H9 (cell line): ENCODE measurements at regions not wholly inside any gene's neighbourhood (a gene's known extent, or its start where the extent isn't known, plus 50 kb on each side); places are given as distances from the start of the nearest gene placed in this dataset.

Source experiments
- DNase-seq: peaks from one replicate; pipeline ENCODE4 v3.0.0-alpha.2; 2017
- H2AFZ ChIP-seq: one replicate; pipeline ENCODE4 v1.6.1; 2013; ENCODE audit warnings: mild to moderate bottlenecking, low read length, control low read depth, moderate library complexity
- H2AK5ac ChIP-seq: 2 replicates; pipeline ENCODE4 v1.6.1; 2013; ENCODE audit warnings: low read length, control low read depth, mixed read lengths; ENCODE audit not compliant: insufficient read length
- H2BK120ac ChIP-seq: one replicate; pipeline ENCODE4 v1.6.1; 2013; ENCODE audit warnings: low read depth, mild to moderate bottlenecking, low read length, control low read depth, inconsistent platforms; ENCODE audit not compliant: poor library complexity, severe bottlenecking
- H2BK12ac ChIP-seq: 2 replicates; pipeline ENCODE4 v1.6.1; 2013; ENCODE audit warnings: low read length, control low read depth, mixed read lengths, low read depth; ENCODE audit not compliant: insufficient read length
- H2BK15ac ChIP-seq: 2 replicates; pipeline ENCODE4 v1.6.1; 2013; ENCODE audit warnings: low read depth, low read length, control low read depth
- H2BK20ac ChIP-seq: one replicate; pipeline ENCODE4 v1.6.1; 2013; ENCODE audit warnings: low read depth, mild to moderate bottlenecking, low read length, control low read depth, inconsistent platforms; ENCODE audit not compliant: poor library complexity, severe bottlenecking
- H2BK5ac ChIP-seq: 2 replicates; pipeline ENCODE4 v1.6.1; 2013; ENCODE audit warnings: low read length, control low read depth, mixed read lengths; ENCODE audit not compliant: insufficient read length
- H3K14ac ChIP-seq: 2 replicates; pipeline ENCODE4 v1.6.1; 2013; ENCODE audit warnings: low read length, control low read depth; ENCODE audit not compliant: insufficient read depth
- H3K18ac ChIP-seq: 2 replicates; pipeline ENCODE4 v1.6.1; 2013; ENCODE audit warnings: low read depth, mild to moderate bottlenecking, mixed read lengths, low read length, control low read depth; ENCODE audit not compliant: insufficient read length
- H3K23ac ChIP-seq: 2 replicates; pipeline ENCODE4 v1.6.1; 2013; ENCODE audit warnings: low read length, control low read depth, mixed read lengths, low read depth; ENCODE audit not compliant: insufficient read length
- H3K23me2 ChIP-seq: 2 replicates; pipeline ENCODE4 v1.6.1; 2013; ENCODE audit warnings: low read depth, mild to moderate bottlenecking, mixed read lengths, low read length, control low read depth; ENCODE audit not compliant: insufficient read length, poor library complexity, severe bottlenecking
- H3K27ac ChIP-seq: 2 replicates; pipeline ENCODE4 v1.5.1; 2013; ENCODE audit warnings: low read length, control low read depth, mixed read lengths, low read depth; ENCODE audit not compliant: insufficient read length
- H3K27me3 ChIP-seq: 2 replicates; pipeline ENCODE4 v1.6.1; 2013; ENCODE audit warnings: low read length, control low read depth, inconsistent platforms; ENCODE audit not compliant: insufficient read depth
- H3K4ac ChIP-seq: 2 replicates; pipeline ENCODE4 v1.6.1; 2013; ENCODE audit warnings: low read depth, mild to moderate bottlenecking, control low read depth, inconsistent platforms, low read length, moderate library complexity
- H3K4me1 ChIP-seq: 2 replicates; pipeline ENCODE4 v1.6.1; 2013; ENCODE audit warnings: low read length, control low read depth, inconsistent platforms; ENCODE audit not compliant: insufficient read depth
- H3K4me2 ChIP-seq: 2 replicates; pipeline ENCODE4 v1.6.1; 2013; ENCODE audit warnings: low read length, control low read depth, mixed read lengths; ENCODE audit not compliant: insufficient read length, insufficient read depth
- H3K56ac ChIP-seq: 2 replicates; pipeline ENCODE4 v1.6.1; 2013; ENCODE audit warnings: low read depth, mild to moderate bottlenecking, mixed read lengths, low read length, control low read depth; ENCODE audit not compliant: insufficient read length
- H3K79me1 ChIP-seq: 2 replicates; pipeline ENCODE4 v1.6.1; 2013; ENCODE audit warnings: low read depth, mild to moderate bottlenecking, moderate library complexity, low read length, control low read depth, inconsistent platforms; ENCODE audit not compliant: insufficient read depth, poor library complexity, severe bottlenecking
- H3K79me2 ChIP-seq: 2 replicates; pipeline ENCODE4 v1.6.1; 2013; ENCODE audit warnings: low read length, control low read depth, inconsistent platforms; ENCODE audit not compliant: insufficient read depth
- H3K9ac ChIP-seq: 2 replicates; pipeline ENCODE4 v1.6.1; 2013; ENCODE audit warnings: low read length, control low read depth, mixed read lengths; ENCODE audit not compliant: insufficient read length; ENCODE audit errors: extremely low read depth
- H3K9me3 ChIP-seq: one replicate; pipeline ENCODE4 v1.6.1; 2013; ENCODE audit warnings: low read depth, low read length, inconsistent platforms; ENCODE audit not compliant: control insufficient read depth
- H3T11ph ChIP-seq: one replicate; pipeline ENCODE4 v1.6.1; 2013; ENCODE audit warnings: mild to moderate bottlenecking, low read length, control low read depth, inconsistent platforms
- H4K20me1 ChIP-seq: one replicate; pipeline ENCODE4 v1.6.1; 2013; ENCODE audit not compliant: control insufficient read depth, insufficient read length, insufficient read depth
- H4K5ac ChIP-seq: 2 replicates; pipeline ENCODE4 v1.6.1; 2013; ENCODE audit warnings: low read depth, mild to moderate bottlenecking, mixed read lengths, low read length, control low read depth; ENCODE audit not compliant: insufficient read length
- H4K8ac ChIP-seq: replicated peaks from 2 replicates; pipeline ENCODE4 v1.6.1; 2013; ENCODE audit warnings: low read length, control low read depth, mixed read lengths, low read depth; ENCODE audit not compliant: insufficient read length
- H4K91ac ChIP-seq: 2 replicates; pipeline ENCODE4 v1.6.1; 2013; ENCODE audit warnings: low read depth, mild to moderate bottlenecking, moderate library complexity, mixed read lengths, low read length, control low read depth; ENCODE audit not compliant: insufficient read length
- H3K27ac Mint-ChIP-seq, 3 experiments: 2 replicates in 2 of 3; 3 replicates in 1 of 3; pipeline ENCODE4 v1.8.0; 2020 to 2021; ENCODE audit warnings: mixed read lengths in 3 of 3, mild to moderate bottlenecking in 1 of 3, moderate library complexity in 1 of 3
- H3K27me3 Mint-ChIP-seq: 2 replicates; pipeline ENCODE4 v1.8.0; 2021; ENCODE audit warnings: low read depth, mild to moderate bottlenecking, moderate library complexity, mixed read lengths
- H3K36me3 Mint-ChIP-seq, 3 experiments: 2 replicates in 2 of 3; 3 replicates in 1 of 3; pipeline ENCODE4 v1.8.0; 2020 to 2021; ENCODE audit warnings: low read depth in 3 of 3, mixed read lengths in 3 of 3; ENCODE audit not compliant: insufficient read depth in 1 of 3
- H3K4me1 Mint-ChIP-seq, 2 experiments: 2 replicates each; pipeline ENCODE4 v1.8.0; 2020; ENCODE audit warnings: mixed read lengths in 2 of 2
- H3K4me3 Mint-ChIP-seq, 2 experiments: 2 replicates in 1 of 2; 3 replicates in 1 of 2; pipeline ENCODE4 v1.8.0; 2020 to 2021; ENCODE audit warnings: mild to moderate bottlenecking in 2 of 2, mixed read lengths in 2 of 2, moderate library complexity in 1 of 2
- H3K9me3 Mint-ChIP-seq, 2 experiments: 2 replicates in 1 of 2; 3 replicates in 1 of 2; pipeline ENCODE4 v1.8.0; 2020; ENCODE audit warnings: mild to moderate bottlenecking in 2 of 2, mixed read lengths in 2 of 2, moderate library complexity in 1 of 2
- CTCF ChIP-seq: fragments of 200-600 bp; sonication (generic); conservative IDR thresholded peaks from 3 replicates; pipeline ENCODE4 v1.8.0; 2021; ENCODE audit warnings: antibody characterized with exemption, mild to moderate bottlenecking
- WGBS: extraction: QIAGEN DNeasy Blood & Tissue Kit; methylation state at CpG from one replicate; pipeline ENCODE4 v1.1.7; 2013; ENCODE audit warnings: missing lambda C conversion rate, low lambda C conversion rate, mixed read lengths; ENCODE audit not compliant: insufficient read length; ENCODE audit errors: extremely low coverage; 5-methylcytosine and 5-hydroxymethylcytosine counted together

DNA sequence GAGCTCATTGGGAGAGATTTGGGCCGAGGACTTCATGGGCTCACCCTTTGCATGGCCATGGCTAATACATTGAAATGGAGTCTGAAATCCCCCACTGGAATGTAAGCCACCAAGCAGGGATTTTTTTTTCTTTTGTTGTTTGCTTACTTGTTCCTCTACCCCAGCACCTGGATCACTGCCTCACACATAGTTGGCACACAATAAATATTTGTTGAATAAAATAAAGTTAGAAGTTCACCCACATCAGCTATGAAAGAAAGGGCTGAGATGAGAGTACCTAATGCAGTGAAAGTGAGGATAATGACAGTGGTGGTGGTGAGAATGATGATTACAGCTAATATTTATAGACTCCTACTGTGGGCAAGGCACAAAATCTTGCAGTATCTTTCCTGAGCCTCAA, 98.1 kb upstream of the ANXA1 start:
- Histone ChIP-seq H4K91ac (no peak overlapping the region), H3K23me2 (no peaks in the 10 kb centered on the region), H2AK5ac (no peak overlapping the region), H2BK15ac (no peak overlapping the region), H3K18ac (no peak overlapping the region), H2BK20ac (no peak overlapping the region), H2BK120ac (no peak overlapping the region), H3K4me2 (no peak overlapping the region), H3K56ac (no peak overlapping the region), H3T11ph (no peak overlapping the region), H4K5ac (no peak overlapping the region), H2BK5ac (no peak overlapping the region), H3K27me3 (no peaks in the 10 kb centered on the region), H3K14ac (no peak overlapping the region), H3K27ac (no peak overlapping the region), H3K9ac (no peak overlapping the region), H3K4me1 (peaks cover 4% of the 10 kb centered on the region), H2AFZ (no peak overlapping the region), H3K23ac (no peak overlapping the region), H4K8ac (no peak overlapping the region), H4K20me1 (no peaks in the 10 kb centered on the region), H3K9me3 (no peaks in the 10 kb centered on the region), H3K79me2 (no peaks in the 10 kb centered on the region), H2BK12ac (no peak overlapping the region), H3K4ac (no peak overlapping the region), H3K79me1 (no peaks in the 10 kb centered on the region)
- Mint-ChIP-seq H3K27ac (no peak overlapping the region), H3K36me3 (no peaks in the 10 kb centered on the region), H3K9me3 (no peaks in the 10 kb centered on the region), H3K4me1 (peaks cover 36 to 43% of the 10 kb centered on the region in 2 experiments), H3K4me3 (no peak overlapping the region), H3K27me3 (no peaks in the 10 kb centered on the region)
- no CpG with 5 or more reads among the region's 1 CpG for WGBS
- TF ChIP-seq CTCF: no peak
- no peak for DNase-seq
